Prostate gland (tissue), 2 donors: ENCODE measurements at regions not wholly inside any gene's neighbourhood (a gene's known extent, or its start where the extent isn't known, plus 50 kb on each side); places are given as distances from the start of the nearest gene placed in this dataset.

Experiments used
- CTCF ChIP-seq, 4 experiments: fragments of 200-600 bp in 2 of 4; fragments of 450-650 bp in 2 of 4; sonication (generic) in 2 of 4; IDR thresholded peaks; 1 replicate in 3 of 4; 2 replicates in 1 of 4; pipeline ENCODE4 v1.5.1; 2016 to 2019; ENCODE audit warnings: antibody characterized with exemption in 4 of 4, mild to moderate bottlenecking in 2 of 4, moderate library complexity in 2 of 4
- POLR2A ChIP-seq: fragments of 450-650 bp; IDR thresholded peaks from one replicate; pipeline ENCODE4 v1.6.1; 2016; ENCODE audit warnings: antibody characterized with exemption, mild to moderate bottlenecking

GRCh38 chrX:97740886-97741285, 857.2 kb downstream of the RPA4 start:
- TF ChIP-seq CTCF (IDR thresholded peaks at IDR 0.05) (no peak), POLR2A (no peak)
